ENCODE measurements at regions not wholly inside any gene's neighbourhood (a gene's known extent, or its start where the extent isn't known, plus 50 kb on each side); places are given as distances from the start of the nearest gene placed in this dataset.

DNA sequence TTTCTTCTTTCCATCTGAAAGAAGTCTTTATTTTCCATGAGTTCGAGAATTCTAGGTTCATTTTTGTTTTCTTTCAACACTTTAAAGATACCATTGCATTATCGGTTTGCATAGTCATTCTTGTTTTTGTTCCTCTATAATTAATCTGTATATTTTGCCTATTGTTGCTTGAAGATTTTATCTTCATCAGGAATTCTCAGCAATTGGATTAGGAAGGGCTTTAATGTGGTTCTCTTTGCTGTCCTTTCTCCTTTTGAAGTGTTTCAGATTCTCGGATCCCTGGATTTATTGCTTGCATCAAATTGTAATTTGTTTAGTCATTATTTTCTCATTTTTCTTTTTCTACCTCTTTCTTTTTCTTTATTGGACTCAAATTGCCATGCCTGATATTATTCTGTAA is 609.8 kb downstream of the TLR4 start:
- DNase-seq (no peak), ATAC-seq (ENCODE audit: low FRiP score in 2 of 2) (no peak)
- TF ChIP-seq EP300 (IDR thresholded peaks at IDR 0.05): no peak
- TF ChIP-seq POLR2A (IDR thresholded peaks at IDR 0.05): no peak
- TF ChIP-seq, protein P1, sequence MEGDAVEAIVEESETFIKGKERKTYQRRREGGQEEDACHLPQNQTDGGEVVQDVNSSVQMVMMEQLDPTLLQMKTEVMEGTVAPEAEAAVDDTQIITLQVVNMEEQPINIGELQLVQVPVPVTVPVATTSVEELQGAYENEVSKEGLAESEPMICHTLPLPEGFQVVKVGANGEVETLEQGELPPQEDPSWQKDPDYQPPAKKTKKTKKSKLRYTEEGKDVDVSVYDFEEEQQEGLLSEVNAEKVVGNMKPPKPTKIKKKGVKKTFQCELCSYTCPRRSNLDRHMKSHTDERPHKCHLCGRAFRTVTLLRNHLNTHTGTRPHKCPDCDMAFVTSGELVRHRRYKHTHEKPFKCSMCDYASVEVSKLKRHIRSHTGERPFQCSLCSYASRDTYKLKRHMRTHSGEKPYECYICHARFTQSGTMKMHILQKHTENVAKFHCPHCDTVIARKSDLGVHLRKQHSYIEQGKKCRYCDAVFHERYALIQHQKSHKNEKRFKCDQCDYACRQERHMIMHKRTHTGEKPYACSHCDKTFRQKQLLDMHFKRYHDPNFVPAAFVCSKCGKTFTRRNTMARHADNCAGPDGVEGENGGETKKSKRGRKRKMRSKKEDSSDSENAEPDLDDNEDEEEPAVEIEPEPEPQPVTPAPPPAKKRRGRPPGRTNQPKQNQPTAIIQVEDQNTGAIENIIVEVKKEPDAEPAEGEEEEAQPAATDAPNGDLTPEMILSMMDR (IDR thresholded peaks at IDR 0.05): no peak
- no peak for TF ChIP-seq POLR2AphosphoS5 (IDR thresholded peaks at IDR 0.05)
- Histone ChIP-seq H3K27me3 (no peaks in the 10 kb centered on the region), H3K4me1 (no peaks in the 10 kb centered on the region), H3K9me3 (no peaks in the 10 kb centered on the region), H3K27ac (no peak overlapping the region), H3K4me3 (no peak overlapping the region), H3K36me3 (no peaks in the 10 kb centered on the region)
- 57 to 58% methylated on average over 3 of the region's 3 CpGs for WGBS, 2 donors

DNA sequence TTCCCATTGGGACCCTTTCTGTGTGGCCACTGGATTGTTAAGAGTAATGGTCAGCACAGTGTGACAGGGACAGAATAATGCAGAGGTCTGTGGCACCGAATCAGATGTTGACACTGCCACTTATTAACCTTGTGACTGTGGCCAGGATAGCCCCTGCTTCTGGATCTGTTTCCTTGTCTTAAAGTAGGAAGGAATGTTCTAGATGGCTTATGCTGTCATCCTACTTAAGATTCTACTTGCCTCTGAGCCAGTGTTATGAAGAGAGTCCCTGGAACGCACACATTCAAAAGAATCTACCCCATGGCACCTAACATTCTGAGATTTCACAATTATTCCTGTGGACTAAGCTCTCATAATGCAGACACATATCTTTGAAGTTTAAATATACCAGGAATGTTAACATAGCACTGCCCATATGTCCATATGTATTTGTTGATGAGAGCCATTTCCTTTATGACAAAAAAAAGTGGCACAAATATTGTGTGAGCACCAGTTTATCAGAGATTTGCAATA is 612.7 kb downstream of the TLR4 start:
- H3K36me3 ChIP-seq: no peaks in the 10 kb centered on the region
- DNase-seq (no peak), ATAC-seq (ENCODE audit: low FRiP score in 2 of 2) (no peak)
- H3K9me3 ChIP-seq: no peaks in the 10 kb centered on the region
- no peaks in the 10 kb centered on the region for H3K4me1 ChIP-seq
- H3K27ac ChIP-seq: no peak overlapping the region
- H3K27me3 ChIP-seq: no peaks in the 10 kb centered on the region
- H3K4me3 ChIP-seq: no peak overlapping the region
- WGBS, 2 donors: 64 to 76% methylated on average over 2 of the region's 2 CpGs
- TF ChIP-seq, protein P1 (IDR thresholded peaks at IDR 0.05): no peak
- TF ChIP-seq POLR2A (IDR thresholded peaks at IDR 0.05) (no peak), POLR2AphosphoS5 (IDR thresholded peaks at IDR 0.05) (no peak), EP300 (IDR thresholded peaks at IDR 0.05) (no peak)

DNA sequence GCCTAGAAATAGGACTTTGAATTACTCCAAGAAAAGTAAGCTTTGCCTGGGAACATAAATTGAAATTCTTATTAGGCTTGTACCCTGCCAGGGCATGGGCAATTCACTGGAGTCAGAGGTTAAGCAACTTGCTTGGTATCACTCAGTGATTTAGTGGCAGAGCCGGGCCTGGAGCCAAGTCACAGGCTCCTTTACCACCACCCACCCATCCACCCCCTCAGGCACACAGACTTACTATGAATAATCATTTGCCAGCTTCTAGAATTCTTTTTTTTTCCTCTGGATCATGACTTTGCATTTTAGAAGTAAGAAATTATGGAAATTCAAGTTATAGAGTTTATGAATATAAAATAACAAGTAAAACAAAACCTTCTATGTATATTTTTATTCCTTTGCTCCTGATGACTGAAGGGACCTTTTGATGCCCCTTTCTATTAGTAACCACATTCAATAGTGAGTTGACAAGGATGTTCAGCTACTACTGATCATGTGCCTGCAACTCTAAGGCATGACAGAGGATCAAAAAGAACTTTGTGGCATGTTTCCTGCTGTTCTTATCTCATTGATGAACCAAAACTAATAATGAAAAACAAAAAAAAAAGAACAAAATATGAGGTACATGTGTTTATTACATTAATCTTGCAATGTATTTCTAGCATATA is 614.7 kb downstream of the TLR4 start:
- 50 to 67% methylated on average over 1 of the region's 1 CpG for WGBS, 2 donors
- DNase-seq (no peak), ATAC-seq (ENCODE audit: low FRiP score in 2 of 2) (no peak)
- Histone ChIP-seq H3K4me3 (no peak overlapping the region), H3K36me3 (no peaks in the 10 kb centered on the region), H3K27ac (no peak overlapping the region), H3K9me3 (no peaks in the 10 kb centered on the region), H3K27me3 (no peaks in the 10 kb centered on the region), H3K4me1 (no peaks in the 10 kb centered on the region)
- no peak for TF ChIP-seq EP300 (IDR thresholded peaks at IDR 0.05)
- TF ChIP-seq POLR2A (IDR thresholded peaks at IDR 0.05): no peak
- TF ChIP-seq POLR2AphosphoS5 (IDR thresholded peaks at IDR 0.05): no peak
- TF ChIP-seq, protein P1 (IDR thresholded peaks at IDR 0.05): no peak

DNA sequence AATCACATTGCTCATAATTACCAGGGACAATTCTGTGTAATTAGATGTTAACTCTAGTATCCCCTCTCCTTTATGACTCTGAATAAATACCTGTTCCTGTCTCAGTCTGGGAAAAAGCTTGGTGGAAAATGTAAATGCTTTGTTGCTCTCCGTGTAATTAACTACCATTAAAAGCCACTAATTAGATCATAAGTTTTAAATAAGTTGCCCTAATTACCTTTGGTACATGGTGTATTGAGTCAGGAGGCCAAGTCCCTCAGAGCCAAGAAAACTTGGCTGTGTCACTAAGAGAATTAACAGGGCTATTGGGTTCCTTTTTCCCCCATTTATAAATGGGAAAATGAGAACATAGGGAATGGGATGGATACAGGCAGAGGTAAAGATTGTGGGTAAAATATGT is 617.6 kb downstream of the TLR4 start:
- no peak overlapping the region for H3K4me3 ChIP-seq
- DNase-seq (no peak), ATAC-seq (ENCODE audit: low FRiP score in 2 of 2) (no peak)
- WGBS, 2 donors: 77 to 85% methylated on average over 1 of the region's 1 CpG
- no peaks in the 10 kb centered on the region for H3K36me3 ChIP-seq
- H3K27ac ChIP-seq: no peak overlapping the region
- no peaks in the 10 kb centered on the region for H3K4me1 ChIP-seq
- H3K9me3 ChIP-seq: no peaks in the 10 kb centered on the region
- no peak for TF ChIP-seq POLR2A (IDR thresholded peaks at IDR 0.05)
- no peak for TF ChIP-seq EP300 (IDR thresholded peaks at IDR 0.05)
- TF ChIP-seq, protein P1 (IDR thresholded peaks at IDR 0.05): no peak
- TF ChIP-seq POLR2AphosphoS5 (IDR thresholded peaks at IDR 0.05): no peak
- H3K27me3 ChIP-seq: no peaks in the 10 kb centered on the region

DNA sequence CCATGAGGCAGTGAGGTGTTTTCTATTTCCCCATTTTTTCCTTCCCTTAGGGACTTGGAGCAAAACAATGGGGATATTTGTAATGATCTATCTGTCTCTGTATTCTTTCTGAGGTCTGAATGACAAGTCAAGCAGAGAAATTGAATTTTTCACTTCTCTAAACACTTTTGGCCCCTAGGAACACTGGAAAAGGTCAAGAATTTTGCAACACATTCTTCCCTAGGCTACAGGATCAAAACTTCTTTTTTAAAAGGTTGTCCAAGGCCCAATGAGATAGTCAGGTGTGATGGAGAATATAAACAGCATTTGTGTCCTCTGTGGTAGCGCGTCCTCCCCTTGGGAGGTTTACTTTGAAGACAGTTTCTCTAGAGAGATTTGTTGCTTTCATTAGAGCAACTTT is 620.5 kb downstream of the TLR4 start:
- Histone ChIP-seq H3K4me3 (no peak overlapping the region), H3K27ac (no peak overlapping the region), H3K36me3 (no peaks in the 10 kb centered on the region), H3K27me3 (no peaks in the 10 kb centered on the region), H3K4me1 (no peaks in the 10 kb centered on the region), H3K9me3 (no peaks in the 10 kb centered on the region)
- TF ChIP-seq, protein P1 (IDR thresholded peaks at IDR 0.05): no peak
- TF ChIP-seq EP300 (IDR thresholded peaks at IDR 0.05): no peak
- TF ChIP-seq POLR2AphosphoS5 (IDR thresholded peaks at IDR 0.05): no peak
- no peak for TF ChIP-seq POLR2A (IDR thresholded peaks at IDR 0.05)
- ATAC-seq (ENCODE audit: low FRiP score in 2 of 2) (no peak), DNase-seq (no peak)
- 86 to 90% methylated on average over 2 of the region's 2 CpGs for WGBS, 2 donors

All from upper lobe of left lung (tissue), 6 donors.